ENCODE measurements at regions not wholly inside any gene's neighbourhood (a gene's known extent, or its start where the extent isn't known, plus 50 kb on each side); places are given as distances from the start of the nearest gene placed in this dataset.

DNA sequence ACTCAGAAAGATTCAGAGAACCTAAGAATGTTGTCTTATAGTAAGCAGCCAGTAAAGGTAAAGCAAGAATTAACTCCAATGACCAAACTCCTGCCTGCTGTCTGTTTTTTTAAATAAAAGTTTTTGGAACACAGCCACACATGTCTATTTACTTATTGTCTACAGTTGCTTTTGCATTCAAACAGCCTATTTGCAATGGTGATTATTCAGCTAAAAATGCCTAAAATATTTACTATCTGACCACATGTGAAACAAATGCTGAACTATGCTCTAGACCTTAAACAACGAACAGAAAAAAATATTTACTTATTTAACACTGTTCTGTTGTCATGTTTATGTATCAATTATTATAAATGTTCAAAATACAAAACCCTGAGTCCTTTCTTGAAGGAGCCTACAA is 1246.6 kb downstream of the FAM181B start:
- H3K4me3 Mint-ChIP-seq: no peak overlapping the region
- no peak overlapping the region for H3K27ac Mint-ChIP-seq
- H3K27me3 Mint-ChIP-seq (ENCODE audit: low read depth, poor library complexity): peaks cover 13% of the 10 kb centered on the region
- H3K36me3 Mint-ChIP-seq (ENCODE audit: low read depth): no peaks in the 10 kb centered on the region
- DNase-seq: no peak
- TF ChIP-seq, protein P1, sequence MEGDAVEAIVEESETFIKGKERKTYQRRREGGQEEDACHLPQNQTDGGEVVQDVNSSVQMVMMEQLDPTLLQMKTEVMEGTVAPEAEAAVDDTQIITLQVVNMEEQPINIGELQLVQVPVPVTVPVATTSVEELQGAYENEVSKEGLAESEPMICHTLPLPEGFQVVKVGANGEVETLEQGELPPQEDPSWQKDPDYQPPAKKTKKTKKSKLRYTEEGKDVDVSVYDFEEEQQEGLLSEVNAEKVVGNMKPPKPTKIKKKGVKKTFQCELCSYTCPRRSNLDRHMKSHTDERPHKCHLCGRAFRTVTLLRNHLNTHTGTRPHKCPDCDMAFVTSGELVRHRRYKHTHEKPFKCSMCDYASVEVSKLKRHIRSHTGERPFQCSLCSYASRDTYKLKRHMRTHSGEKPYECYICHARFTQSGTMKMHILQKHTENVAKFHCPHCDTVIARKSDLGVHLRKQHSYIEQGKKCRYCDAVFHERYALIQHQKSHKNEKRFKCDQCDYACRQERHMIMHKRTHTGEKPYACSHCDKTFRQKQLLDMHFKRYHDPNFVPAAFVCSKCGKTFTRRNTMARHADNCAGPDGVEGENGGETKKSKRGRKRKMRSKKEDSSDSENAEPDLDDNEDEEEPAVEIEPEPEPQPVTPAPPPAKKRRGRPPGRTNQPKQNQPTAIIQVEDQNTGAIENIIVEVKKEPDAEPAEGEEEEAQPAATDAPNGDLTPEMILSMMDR (IDR thresholded peaks at IDR 0.05): no peak
- H3K4me1 Mint-ChIP-seq: no peaks in the 10 kb centered on the region
- no peaks in the 10 kb centered on the region for H3K9me3 Mint-ChIP-seq

DNA sequence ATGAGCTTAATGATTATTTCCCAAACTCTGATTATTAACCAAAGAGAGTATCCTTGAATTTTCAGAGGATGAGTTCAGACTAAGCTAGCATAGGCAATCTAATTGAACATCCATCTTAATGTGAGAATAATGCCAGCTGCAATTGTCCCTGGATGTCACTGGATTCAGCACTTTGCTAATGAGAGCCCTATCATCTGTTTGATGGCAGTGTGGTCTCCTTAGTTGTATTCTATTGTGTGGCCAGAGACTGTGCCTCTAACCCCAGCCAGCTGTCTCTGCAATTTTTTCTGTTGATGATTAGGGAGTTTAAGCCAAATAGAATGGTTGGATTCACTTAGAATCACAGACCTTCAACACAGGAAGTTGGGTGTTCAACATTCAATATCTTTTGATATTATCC is 1249.5 kb downstream of the FAM181B start:
- TF ChIP-seq, protein P1 (IDR thresholded peaks at IDR 0.05): no peak
- Mint-ChIP-seq H3K27me3 (ENCODE audit: low read depth, poor library complexity) (peaks cover 8% of the 10 kb centered on the region), H3K9me3 (no peaks in the 10 kb centered on the region), H3K27ac (no peak overlapping the region), H3K36me3 (ENCODE audit: low read depth) (no peaks in the 10 kb centered on the region), H3K4me1 (no peaks in the 10 kb centered on the region), H3K4me3 (no peak overlapping the region)
- DNase-seq: no peak

DNA sequence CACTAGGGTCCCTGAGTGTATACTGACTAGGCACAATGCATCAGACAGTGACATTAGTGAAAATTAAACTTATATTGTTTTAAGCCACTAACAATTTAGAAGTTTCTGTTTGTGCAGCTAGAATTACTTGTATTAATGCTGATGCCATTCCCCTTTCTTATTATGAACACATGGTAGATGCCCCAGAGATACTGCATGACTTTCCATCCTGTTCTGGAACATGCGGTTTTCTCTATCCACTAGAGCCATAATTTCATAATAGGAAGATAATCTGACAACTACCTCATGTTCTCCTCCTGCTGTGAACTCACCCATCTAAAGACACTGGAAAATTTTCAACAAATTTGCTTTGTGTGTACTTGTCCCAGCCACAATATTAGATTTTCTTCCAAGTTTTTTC is 1256.4 kb downstream of the FAM181B start:
- no peaks in the 10 kb centered on the region for H3K9me3 Mint-ChIP-seq
- peaks cover under 1% of the 10 kb centered on the region for H3K27me3 Mint-ChIP-seq (ENCODE audit: low read depth, poor library complexity)
- H3K36me3 Mint-ChIP-seq (ENCODE audit: low read depth): no peaks in the 10 kb centered on the region
- no peak overlapping the region for H3K27ac Mint-ChIP-seq
- no peaks in the 10 kb centered on the region for H3K4me1 Mint-ChIP-seq
- DNase-seq: no peak
- TF ChIP-seq, protein P1 (IDR thresholded peaks at IDR 0.05): no peak
- no peak overlapping the region for H3K4me3 Mint-ChIP-seq

DNA sequence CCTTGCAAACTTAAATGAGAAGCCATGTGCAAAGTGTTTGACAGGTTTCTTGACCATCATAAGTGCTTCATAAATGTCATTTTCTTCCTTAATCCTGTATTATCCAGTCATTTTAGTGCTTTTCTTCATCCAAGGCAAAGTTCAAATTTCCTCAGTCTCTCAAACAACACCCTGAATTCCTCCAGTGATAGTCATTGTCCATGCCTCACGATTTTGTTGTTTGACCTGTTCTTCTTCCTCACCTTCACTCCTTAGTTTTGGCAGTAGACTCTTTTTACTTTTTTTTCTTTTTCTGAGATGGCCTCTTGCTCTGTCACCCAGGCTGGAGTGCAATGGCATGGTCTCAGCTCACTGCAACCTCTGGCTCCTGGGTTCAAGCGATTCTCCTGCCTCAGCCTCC is 1257.3 kb downstream of the FAM181B start:
- H3K36me3 Mint-ChIP-seq (ENCODE audit: low read depth): no peaks in the 10 kb centered on the region
- H3K4me3 Mint-ChIP-seq: no peak overlapping the region
- no peaks in the 10 kb centered on the region for H3K4me1 Mint-ChIP-seq
- no peak overlapping the region for H3K27ac Mint-ChIP-seq
- TF ChIP-seq, protein P1 (IDR thresholded peaks at IDR 0.05): no peak
- H3K9me3 Mint-ChIP-seq: no peaks in the 10 kb centered on the region
- no peak for DNase-seq
- H3K27me3 Mint-ChIP-seq (ENCODE audit: low read depth, poor library complexity): no peaks in the 10 kb centered on the region

DNA sequence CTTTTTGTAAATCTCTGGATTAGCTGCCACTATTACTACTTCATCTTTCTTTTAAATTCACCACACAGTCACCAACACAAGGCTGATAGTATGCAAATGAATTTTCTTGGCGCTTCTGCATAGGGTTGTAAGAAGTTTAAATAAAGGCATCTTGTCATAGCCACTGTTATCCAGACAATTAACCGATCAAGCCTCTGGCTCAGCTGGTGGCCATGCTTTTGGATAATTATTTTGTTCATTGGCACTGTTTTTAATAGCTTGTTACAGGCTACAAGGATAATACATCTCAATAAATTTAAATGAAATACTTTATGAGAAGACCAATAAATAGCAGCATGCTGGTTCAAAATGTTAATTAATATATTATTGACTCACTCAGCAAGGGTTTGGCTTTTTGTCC is 1261.0 kb downstream of the FAM181B start:
- Mint-ChIP-seq H3K4me1 (no peaks in the 10 kb centered on the region), H3K36me3 (ENCODE audit: low read depth) (no peaks in the 10 kb centered on the region), H3K27ac (no peak overlapping the region), H3K9me3 (no peaks in the 10 kb centered on the region), H3K27me3 (ENCODE audit: low read depth, poor library complexity) (no peaks in the 10 kb centered on the region), H3K4me3 (no peak overlapping the region)
- no peak for DNase-seq
- TF ChIP-seq, protein P1 (IDR thresholded peaks at IDR 0.05): no peak

DNA sequence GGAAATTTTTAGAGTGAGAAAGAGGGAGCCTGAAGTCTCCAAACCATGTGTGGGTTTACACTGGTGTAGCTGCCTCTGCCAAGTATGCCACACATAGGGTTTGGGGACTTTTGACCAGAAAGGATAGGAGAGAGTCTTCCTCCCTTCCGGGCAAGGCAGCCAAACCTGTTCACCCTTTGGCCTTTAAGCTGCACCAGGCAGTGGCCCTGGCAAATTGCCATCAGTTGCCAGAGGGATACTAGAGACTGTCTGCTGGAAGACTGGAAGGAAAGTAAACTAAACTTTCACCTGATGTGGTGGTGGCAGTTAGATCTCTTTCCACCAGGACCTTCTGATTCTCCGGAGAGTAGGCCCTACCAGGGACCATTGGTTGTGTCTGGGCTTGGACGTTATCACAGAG is 1263.2 kb downstream of the FAM181B start:
- H3K9me3 Mint-ChIP-seq: no peaks in the 10 kb centered on the region
- no peaks in the 10 kb centered on the region for H3K36me3 Mint-ChIP-seq (ENCODE audit: low read depth)
- no peaks in the 10 kb centered on the region for H3K4me1 Mint-ChIP-seq
- H3K27ac Mint-ChIP-seq: no peak overlapping the region
- peaks cover 5% of the 10 kb centered on the region for H3K27me3 Mint-ChIP-seq (ENCODE audit: low read depth, poor library complexity)
- DNase-seq: no peak
- TF ChIP-seq, protein P1 (IDR thresholded peaks at IDR 0.05): no peak
- no peak overlapping the region for H3K4me3 Mint-ChIP-seq

Data from nephron progenitor cell (in vitro differentiated cells).